ENCODE measurements at regions not wholly inside any gene's neighbourhood (a gene's known extent, or its start where the extent isn't known, plus 50 kb on each side); places are given as distances from the start of the nearest gene placed in this dataset.

GRCh38 chr1:221915764-221916163 is 173.9 kb upstream of the DUSP10 start:
- DNase-seq (ENCODE audit: low read depth) = no peak

DNA sequence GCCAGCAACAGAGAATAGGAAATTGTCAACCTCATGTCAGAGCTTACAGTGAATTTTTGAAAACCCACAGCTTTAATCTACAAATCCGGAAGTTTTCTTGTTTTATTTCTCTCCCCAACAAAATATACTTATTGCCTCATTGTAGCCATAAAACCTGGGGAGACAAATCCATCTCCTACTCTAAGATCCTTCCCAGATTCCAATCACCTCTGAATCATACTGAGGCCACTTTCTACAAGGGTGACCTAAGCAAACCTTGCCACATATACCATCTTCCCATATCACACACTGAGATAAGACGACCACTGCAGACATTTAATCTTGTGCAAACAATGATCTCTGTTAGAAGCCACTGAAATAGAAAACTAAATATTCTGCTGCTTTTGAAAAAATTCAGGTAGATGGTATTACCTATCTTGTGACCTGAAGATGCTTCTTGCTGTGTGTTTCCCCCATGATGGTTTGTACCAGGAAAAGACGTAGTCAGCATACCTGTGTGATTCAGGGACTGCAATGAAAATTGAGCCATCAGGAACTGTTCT is 171.5 kb upstream of the DUSP10 start:
- DNase-seq (ENCODE audit: low read depth) = peak; percentile 21

- peak; percentile 47 for DNase-seq (ENCODE audit: low read depth)
Observed at GRCh38 chr1:221912230-221912629, 170.3 kb upstream of the DUSP10 start.

GRCh38 chr1:221911714-221912113 is 169.8 kb upstream of the DUSP10 start:
- DNase-seq (ENCODE audit: low read depth) = no peak

- no peak for DNase-seq (ENCODE audit: low read depth)
Observed at GRCh38 chr1:221910222-221910621, 168.3 kb upstream of the DUSP10 start.

DNA sequence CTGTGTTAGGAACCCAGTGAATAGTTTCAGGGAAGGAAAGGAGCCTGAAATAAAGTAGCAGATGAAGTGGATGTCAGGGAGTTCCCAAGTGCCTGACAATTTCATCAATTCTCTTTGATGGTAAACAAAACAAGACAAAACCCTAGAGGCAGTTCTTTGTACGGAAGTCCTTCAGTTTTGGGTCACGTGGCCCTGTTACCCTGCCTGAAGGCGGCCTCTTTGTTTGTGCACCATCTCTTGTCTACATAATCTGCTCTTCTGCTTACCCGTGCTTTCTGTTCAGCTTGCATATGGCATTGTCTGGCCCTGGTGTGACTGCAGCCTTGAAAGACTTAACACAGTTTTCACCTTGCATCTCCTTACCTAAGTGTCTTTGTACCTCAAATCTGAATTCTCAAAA is 166.7 kb upstream of the DUSP10 start:
- DNase-seq (ENCODE audit: low read depth) = no peak

DNA sequence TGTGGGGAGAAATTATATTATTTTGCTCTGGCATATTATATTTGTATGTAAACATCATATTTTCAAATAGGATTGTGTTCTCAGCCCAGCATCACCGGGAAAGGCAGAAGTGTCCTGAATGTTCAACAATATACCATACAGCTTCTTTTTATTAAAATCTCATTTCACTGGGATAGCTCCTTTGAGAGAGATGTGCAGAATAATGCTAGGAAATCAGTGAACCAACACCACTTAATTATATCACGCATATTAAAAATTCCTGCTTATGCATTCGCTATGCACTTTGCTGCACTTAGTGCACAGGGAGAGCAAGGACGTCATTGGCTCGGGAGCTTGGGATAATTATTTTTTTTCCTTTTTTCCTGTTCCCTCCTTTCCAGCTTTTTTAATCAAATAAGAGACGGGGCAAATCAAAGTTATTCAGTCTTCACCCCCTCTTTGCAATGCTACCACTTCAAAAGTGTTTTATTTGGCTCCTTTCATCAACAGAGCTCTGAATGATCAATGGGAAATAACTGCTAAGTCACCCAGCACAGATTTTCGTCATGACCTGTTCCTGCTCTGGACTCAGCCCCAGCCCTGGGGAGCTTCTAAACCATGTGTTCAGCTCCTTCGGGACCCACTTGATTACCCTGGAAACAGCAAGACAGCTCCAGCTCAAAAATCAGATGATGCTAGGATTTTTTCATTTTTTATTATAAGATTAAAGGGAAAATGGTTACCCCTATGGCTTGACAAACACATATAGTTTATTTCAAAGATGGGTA is 165.5 kb upstream of the DUSP10 start:
- no peak for DNase-seq (ENCODE audit: low read depth)

- DNase-seq (ENCODE audit: low read depth) = no peak
Observed at GRCh38 chr1:221905802-221906201, 163.9 kb upstream of the DUSP10 start.

DNA sequence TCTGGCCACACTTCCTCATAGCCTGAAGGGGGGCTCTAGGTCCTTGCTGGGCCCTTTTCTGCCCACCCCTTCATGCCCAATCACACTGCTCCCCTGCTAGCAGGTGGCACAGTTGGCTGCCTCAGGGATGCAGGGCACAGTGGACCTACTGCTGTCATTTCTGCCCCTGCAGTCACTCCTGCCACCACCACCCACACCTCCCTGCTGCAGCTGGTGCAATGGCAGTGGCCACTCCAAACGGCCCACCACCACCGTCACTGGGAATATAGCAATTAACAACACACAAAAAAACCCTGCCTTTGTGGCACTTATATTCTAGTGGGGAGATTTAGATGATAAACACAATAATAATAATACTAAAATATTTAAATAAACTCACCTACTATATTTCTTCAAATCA is 162.4 kb upstream of the DUSP10 start:
- DNase-seq (ENCODE audit: low read depth) = no peak

DNA sequence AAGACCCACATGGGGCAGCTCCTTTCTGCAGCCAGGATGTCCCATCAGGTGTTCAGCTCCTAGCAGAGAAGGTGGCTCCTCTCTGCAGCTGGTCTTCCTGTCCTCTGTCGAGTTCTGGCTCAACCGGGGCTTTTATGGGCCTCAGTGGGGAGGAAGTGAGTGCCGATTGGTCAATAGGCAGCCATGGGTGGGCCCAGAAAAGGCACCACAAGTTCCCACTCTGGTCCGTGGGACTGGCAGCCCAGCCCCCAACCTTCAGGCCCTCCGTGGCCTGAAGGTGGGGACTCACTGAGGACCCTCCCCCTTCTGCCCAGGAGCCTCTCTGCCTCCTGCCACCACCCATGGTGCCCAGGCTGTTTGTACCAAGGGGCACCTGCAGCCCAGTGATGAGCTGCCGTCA is 161.7 kb upstream of the DUSP10 start:
- DNase-seq (ENCODE audit: low read depth) = no peak

- DNase-seq (ENCODE audit: low read depth) = no peak
Observed at GRCh38 chr1:221902961-221903360, 161.1 kb upstream of the DUSP10 start.

DNA sequence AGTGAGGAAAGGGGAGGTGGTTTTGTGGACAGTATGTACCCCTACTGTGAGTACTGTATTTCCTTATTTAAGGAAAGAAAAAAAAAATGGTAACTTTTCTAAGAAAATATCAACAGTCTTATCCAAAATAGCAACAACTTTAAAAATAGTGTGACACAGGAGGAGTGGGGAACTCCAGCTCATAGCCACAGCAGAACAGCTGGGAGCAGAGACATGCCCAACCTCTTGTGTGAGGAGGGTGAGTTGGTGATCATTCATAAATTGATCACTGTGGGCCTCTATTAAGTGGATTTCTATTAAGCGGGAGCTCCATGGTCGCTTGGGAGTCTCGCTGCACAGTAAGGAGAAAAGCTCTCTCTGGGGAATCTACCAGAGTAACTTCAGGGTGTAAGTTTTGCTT is 158.8 kb upstream of the DUSP10 start:
- no peak for DNase-seq (ENCODE audit: low read depth)

- DNase-seq (ENCODE audit: low read depth) = peak; percentile 54
Observed at GRCh38 chr1:221897321-221897721, 155.4 kb upstream of the DUSP10 start.

DNA sequence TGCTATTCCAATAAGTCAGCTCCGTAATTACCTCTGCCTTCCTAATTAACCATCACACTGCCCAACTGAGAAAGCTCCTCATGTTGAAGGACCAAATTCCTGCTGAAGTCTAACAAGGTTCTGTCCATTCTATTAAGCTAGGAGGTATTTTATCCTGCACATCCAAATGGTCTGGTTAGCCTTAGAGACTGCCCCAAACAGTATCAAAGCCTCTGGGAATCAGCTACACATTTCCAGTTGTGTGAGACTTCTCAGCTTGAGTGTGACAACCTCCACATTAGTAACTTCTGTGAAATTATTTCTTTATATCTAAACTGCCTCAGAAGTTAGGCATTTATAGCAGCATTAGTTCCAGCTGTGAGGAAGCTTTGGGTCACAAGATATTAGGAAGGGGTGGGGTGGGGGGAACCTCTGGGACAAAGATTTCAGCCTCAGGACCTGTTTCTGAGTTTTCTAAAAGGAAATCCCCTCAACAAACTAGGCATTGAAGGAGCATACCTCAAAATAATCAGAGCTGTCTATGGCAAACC is 150.5 kb upstream of the DUSP10 start:
- no peak for DNase-seq (ENCODE audit: low read depth)

DNA sequence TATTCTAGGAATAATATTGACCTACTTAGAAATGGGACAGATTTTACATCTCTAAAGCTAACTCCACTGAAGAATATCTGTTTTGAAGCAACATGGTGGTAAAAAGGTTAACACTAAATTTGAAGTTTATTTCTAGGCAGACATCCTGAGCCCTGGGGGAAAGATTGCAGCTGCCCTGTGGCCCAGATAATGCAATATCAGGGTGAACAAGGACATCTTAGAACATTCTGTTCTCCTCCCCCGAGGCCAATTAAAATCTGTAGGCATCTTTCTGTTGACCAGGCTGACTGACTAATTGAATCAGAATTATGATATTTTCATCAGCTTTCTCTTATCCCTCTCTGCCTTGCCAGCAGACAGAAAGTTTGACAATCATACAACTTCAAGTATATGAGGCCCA is 149.8 kb upstream of the DUSP10 start:
- DNase-seq (ENCODE audit: low read depth) = peak; percentile 46

- DNase-seq (ENCODE audit: low read depth) = no peak
Observed at GRCh38 chr1:221888801-221889200, 146.9 kb upstream of the DUSP10 start.

DNA sequence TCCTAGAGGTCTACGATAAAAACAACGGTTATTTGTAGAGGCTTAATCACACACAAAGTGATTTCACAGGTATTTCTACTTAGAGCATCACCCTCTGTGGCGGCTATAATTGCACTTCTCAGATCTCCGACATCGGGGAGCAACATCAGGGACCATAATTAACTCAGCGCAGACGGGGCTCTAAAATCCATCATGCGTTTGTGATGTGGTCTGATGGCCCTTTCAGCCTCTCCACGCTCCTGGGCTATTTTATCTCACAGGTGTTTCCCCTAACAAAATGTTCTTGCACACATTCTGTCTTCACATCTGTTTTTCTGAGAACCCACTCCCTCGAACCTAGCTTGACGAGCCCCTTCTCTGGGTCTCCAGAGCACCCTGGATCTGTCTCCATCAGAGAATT is 146.3 kb upstream of the DUSP10 start:
- DNase-seq (ENCODE audit: low read depth) = no peak

DNA sequence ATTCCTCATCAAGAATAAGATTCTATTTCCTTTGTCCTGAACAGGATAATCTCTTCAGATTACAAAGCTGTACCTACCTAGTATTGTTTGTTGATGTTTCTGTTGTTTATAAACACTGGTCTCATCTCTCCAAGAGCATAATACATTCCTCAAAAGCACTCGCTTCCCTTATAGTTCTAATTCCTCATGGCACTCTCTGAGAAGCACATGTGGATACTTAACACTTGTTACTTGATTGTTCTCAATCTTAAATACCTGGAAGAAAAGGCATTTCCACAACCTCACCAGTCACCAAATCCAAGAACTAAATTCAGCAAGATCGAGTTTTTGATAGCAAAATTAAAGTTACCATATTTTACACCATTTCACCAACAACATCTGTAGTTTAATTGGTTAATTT is 145.9 kb upstream of the DUSP10 start:
- no peak for DNase-seq (ENCODE audit: low read depth)

DNA sequence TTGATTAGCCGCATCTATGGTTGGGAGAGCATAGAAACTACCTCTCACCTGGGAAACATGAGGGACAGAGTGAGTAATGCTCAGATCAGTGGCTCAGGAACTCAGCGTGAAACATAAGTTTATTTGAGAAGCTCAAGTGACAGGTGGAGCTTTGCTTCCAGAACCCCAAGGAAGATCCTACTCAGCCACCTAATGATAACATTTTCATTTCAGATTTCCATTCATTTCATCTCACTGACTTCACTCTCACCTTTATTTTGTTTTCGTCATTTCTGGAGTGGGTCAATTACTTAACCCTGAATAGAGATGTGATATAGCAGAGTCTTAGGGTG is 145.5 kb upstream of the DUSP10 start:
- DNase-seq (ENCODE audit: low read depth) = no peak

GRCh38 chr1:221886743-221887414 is 145.0 kb upstream of the DUSP10 start:
- peak; percentile 95 for DNase-seq (ENCODE audit: low read depth)

DNA sequence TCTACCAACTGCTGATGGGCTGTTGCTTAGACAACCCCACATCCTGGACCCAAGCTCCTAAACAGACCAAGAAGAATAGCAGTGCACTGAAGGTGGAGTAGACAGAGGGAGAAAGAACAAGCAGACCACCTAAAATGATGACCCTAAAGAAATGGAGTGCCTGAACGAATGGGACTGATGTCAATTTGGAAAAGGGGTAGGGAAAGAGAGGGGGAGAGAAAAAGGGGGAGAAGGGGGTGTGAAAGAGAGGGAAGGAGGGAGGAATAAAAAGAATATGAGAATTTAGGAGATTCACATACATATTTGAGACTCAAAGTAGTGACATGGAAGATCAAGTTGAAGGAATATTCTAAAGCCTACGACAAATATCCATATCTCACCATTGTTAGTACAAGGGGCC is 144.4 kb upstream of the DUSP10 start:
- no peak for DNase-seq (ENCODE audit: low read depth)

- no peak for DNase-seq (ENCODE audit: low read depth)
Observed at GRCh38 chr1:221884821-221885220, 142.9 kb upstream of the DUSP10 start.

DNA sequence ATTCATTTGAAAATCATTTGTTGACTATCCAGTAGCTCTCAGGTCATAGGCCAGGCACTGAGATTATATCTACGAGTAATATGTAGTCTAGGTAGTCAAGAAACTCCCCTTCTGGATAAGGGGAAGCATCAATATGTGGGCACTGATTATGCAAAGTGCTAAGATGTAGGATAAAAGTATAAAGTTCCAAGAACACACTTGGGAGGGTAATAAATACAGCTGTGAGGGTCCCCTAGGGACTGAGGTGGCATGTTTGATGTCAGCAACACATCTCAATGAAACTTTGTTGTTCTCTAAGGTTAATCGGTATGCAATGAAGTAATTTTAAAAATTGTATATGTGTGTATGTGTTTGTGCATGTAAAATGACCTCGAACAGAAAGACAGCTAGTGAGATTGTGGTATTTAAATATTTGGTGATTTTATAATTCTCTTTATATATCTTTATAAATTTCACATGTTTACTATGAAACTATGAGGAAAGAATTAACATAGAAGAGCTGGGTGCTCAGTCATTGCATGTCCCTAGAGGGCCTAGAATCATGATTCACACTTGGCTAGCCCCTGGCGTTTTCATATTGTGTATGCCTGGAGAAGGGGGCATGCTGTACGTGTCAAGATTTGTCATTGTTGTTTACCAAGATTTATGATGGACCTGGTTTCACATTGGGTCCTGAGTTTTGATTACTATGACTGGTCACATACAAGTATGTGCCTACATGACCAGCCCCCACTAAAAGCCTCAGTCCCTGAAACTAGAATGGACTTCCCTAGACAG is 140.1 kb upstream of the DUSP10 start:
- peak; percentile 46 for DNase-seq (ENCODE audit: low read depth)
